ENCODE measurements at regions not wholly inside any gene's neighbourhood (a gene's known extent, or its start where the extent isn't known, plus 50 kb on each side); places are given as distances from the start of the nearest gene placed in this dataset.

DNA sequence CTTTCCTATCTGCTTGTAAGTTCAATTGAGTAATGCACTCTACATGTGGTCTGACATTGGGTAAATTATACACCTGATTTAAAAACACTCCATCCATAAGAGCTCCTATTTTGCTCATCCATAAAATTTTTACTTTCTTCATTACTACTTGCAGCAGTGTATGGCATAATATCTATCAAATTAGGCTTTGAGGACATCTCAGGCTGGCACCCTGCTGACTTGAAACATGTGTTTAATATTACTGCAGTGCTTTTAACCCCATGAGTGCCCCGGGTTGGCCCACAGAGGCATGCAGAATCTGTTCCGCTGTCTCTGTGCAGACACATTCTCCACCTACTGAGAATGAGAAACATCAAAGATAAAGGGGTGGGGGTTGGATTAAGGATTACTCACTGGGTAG, 249.9 kb upstream of the DNAJC19 start:
- H2AFZ ChIP-seq (ENCODE audit: control insufficient read depth, low read length), result no peak overlapping the region
- no peaks in the 10 kb centered on the region for H3K9me3 ChIP-seq (ENCODE audit: control insufficient read depth, low read depth, low read length)
- dilution Hi-C loops (cut with MboI; ENCODE audit: extremely low pct_ligation_motif_present, low sequenced_read_pairs), result no loop called here
- no peaks in the 10 kb centered on the region for H3K4me1 ChIP-seq (ENCODE audit: control insufficient read depth, extremely low read depth, insufficient read depth, low read length)
- H3K36me3 ChIP-seq (ENCODE audit: control insufficient read depth in 2 of 2, extremely low read depth in 1 of 2, insufficient read depth in 2 of 2, low read length in 2 of 2), result no peaks in the 10 kb centered on the region
- H3K9me1 ChIP-seq (ENCODE audit: control insufficient read depth, extremely low read depth, insufficient read depth, low read length), result no peaks in the 10 kb centered on the region
- no peak overlapping the region for H3K9ac ChIP-seq (ENCODE audit: control insufficient read depth, extremely low read depth, insufficient read depth, low read length)
- H3K27me3 ChIP-seq (ENCODE audit: control insufficient read depth, extremely low read depth, insufficient read depth, low read length), result no peaks in the 10 kb centered on the region
- no peak overlapping the region for H3K4me3 ChIP-seq (ENCODE audit: control insufficient read depth in 2 of 3, extremely low read depth in 1 of 3, insufficient read depth in 2 of 3, low read depth in 1 of 3, low read length in 3 of 3)
- no peaks in the 10 kb centered on the region for H3K79me2 ChIP-seq (ENCODE audit: control insufficient read depth, insufficient read depth, low read length)
- no peak for DNase-seq (ENCODE audit: low read depth, low spot score)
- H3K27ac ChIP-seq (ENCODE audit: control insufficient read depth, insufficient read depth, low read length), result no peak overlapping the region
- TF ChIP-seq, protein P1, sequence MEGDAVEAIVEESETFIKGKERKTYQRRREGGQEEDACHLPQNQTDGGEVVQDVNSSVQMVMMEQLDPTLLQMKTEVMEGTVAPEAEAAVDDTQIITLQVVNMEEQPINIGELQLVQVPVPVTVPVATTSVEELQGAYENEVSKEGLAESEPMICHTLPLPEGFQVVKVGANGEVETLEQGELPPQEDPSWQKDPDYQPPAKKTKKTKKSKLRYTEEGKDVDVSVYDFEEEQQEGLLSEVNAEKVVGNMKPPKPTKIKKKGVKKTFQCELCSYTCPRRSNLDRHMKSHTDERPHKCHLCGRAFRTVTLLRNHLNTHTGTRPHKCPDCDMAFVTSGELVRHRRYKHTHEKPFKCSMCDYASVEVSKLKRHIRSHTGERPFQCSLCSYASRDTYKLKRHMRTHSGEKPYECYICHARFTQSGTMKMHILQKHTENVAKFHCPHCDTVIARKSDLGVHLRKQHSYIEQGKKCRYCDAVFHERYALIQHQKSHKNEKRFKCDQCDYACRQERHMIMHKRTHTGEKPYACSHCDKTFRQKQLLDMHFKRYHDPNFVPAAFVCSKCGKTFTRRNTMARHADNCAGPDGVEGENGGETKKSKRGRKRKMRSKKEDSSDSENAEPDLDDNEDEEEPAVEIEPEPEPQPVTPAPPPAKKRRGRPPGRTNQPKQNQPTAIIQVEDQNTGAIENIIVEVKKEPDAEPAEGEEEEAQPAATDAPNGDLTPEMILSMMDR (optimal IDR thresholded peaks at IDR 0.05 in 1 of 3, IDR thresholded peaks at IDR 0.05 in 1 of 3, conservative IDR thresholded peaks at IDR 0.05 in 1 of 3; ENCODE audit: extremely low read depth in 1 of 3, insufficient read depth in 2 of 3, low read length in 3 of 3), result no peak
- no peak for TF ChIP-seq EZH2 (IDR thresholded peaks at IDR 0.05; ENCODE audit: low read length)
- H3K4me2 ChIP-seq (ENCODE audit: control insufficient read depth, extremely low read depth, insufficient read depth, low read depth, low read length), result no peak overlapping the region
- no peaks in the 10 kb centered on the region for H4K20me1 ChIP-seq (ENCODE audit: control insufficient read depth, extremely low read depth, insufficient read depth, low read length)
- no peak for FAIRE-seq

DNA sequence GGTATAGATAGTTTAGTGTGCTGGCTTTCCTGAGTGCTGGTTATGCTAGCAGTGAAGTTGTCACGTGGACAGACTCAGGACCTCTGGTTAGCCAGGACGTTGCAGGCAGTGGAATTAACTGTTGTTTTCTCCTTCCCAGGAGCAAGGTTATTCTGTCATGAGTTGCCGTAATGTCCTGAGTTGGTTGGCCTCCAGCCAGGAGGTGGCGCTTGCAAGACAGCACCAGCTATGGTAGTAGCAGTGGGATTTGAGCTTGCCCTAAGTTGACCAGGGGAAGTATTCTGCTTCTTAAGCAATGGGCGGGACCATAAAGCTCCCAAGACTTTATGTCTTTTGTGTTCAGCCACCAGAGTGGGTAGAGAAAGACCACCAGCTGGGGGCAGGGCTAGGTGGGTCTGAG, 240.7 kb upstream of the DNAJC19 start:
- no peaks in the 10 kb centered on the region for H3K9me3 ChIP-seq (ENCODE audit: control insufficient read depth, low read depth, low read length)
- dilution Hi-C loops (cut with MboI; ENCODE audit: extremely low pct_ligation_motif_present, low sequenced_read_pairs), result no loop called here
- H3K27ac ChIP-seq (ENCODE audit: control insufficient read depth, insufficient read depth, low read length), result no peak overlapping the region
- H3K9ac ChIP-seq (ENCODE audit: control insufficient read depth, extremely low read depth, insufficient read depth, low read length), result no peak overlapping the region
- no peak overlapping the region for H2AFZ ChIP-seq (ENCODE audit: control insufficient read depth, low read length)
- TF ChIP-seq, protein P1 (optimal IDR thresholded peaks at IDR 0.05 in 1 of 3, IDR thresholded peaks at IDR 0.05 in 1 of 3, conservative IDR thresholded peaks at IDR 0.05 in 1 of 3; ENCODE audit: extremely low read depth in 1 of 3, insufficient read depth in 2 of 3, low read length in 3 of 3), result no peak
- no peak for TF ChIP-seq EZH2 (IDR thresholded peaks at IDR 0.05; ENCODE audit: low read length)
- H3K4me2 ChIP-seq (ENCODE audit: control insufficient read depth, extremely low read depth, insufficient read depth, low read depth, low read length), result no peak overlapping the region
- no peak overlapping the region for H3K4me3 ChIP-seq (ENCODE audit: control insufficient read depth in 2 of 3, extremely low read depth in 1 of 3, insufficient read depth in 2 of 3, low read depth in 1 of 3, low read length in 3 of 3)
- H3K36me3 ChIP-seq (ENCODE audit: control insufficient read depth in 2 of 2, extremely low read depth in 1 of 2, insufficient read depth in 2 of 2, low read length in 2 of 2), result no peaks in the 10 kb centered on the region
- no peaks in the 10 kb centered on the region for H3K27me3 ChIP-seq (ENCODE audit: control insufficient read depth, extremely low read depth, insufficient read depth, low read length)
- no peaks in the 10 kb centered on the region for H3K4me1 ChIP-seq (ENCODE audit: control insufficient read depth, extremely low read depth, insufficient read depth, low read length)
- H3K79me2 ChIP-seq (ENCODE audit: control insufficient read depth, insufficient read depth, low read length), result no peaks in the 10 kb centered on the region
- FAIRE-seq (no peak), DNase-seq (ENCODE audit: low read depth, low spot score) (no peak)
- H4K20me1 ChIP-seq (ENCODE audit: control insufficient read depth, extremely low read depth, insufficient read depth, low read length), result no peaks in the 10 kb centered on the region
- no peaks in the 10 kb centered on the region for H3K9me1 ChIP-seq (ENCODE audit: control insufficient read depth, extremely low read depth, insufficient read depth, low read length)
